Bronchial epithelial cell (primary cell): ENCODE measurements at regions not wholly inside any gene's neighbourhood (a gene's known extent, or its start where the extent isn't known, plus 50 kb on each side); places are given as distances from the start of the nearest gene placed in this dataset.

ENCODE experiments used
- DNase-seq: peaks from one replicate; pipeline ENCODE4 v3.0.0-alpha.2; 2010; ENCODE audit warnings: low read depth
- FAIRE-seq: peaks from 2 replicates; lab custom pipeline; 2011; peaks lifted over from hg19 to GRCh38; lab: Jason Lieb, UNC
- H3K27me3 ChIP-seq: 2 replicates; pipeline ENCODE4 v1.5.1; 2011; ENCODE audit warnings: low read length; ENCODE audit not compliant: control insufficient read depth, insufficient read depth
- H3K36me3 ChIP-seq: 2 replicates; pipeline ENCODE4 v1.5.1; 2011; ENCODE audit warnings: low read length; ENCODE audit not compliant: control insufficient read depth, insufficient read depth
- H3K4me3 ChIP-seq: 2 replicates; pipeline ENCODE4 v1.5.1; 2011; ENCODE audit warnings: mild to moderate bottlenecking, low read depth, low read length, control low read depth
- TF ChIP-seq, protein P1 (sequence below): IDR thresholded peaks from 2 replicates; pipeline ENCODE4 v1.5.1; 2011; ENCODE audit warnings: mild to moderate bottlenecking, moderate library complexity, low read length, control low read depth, inconsistent platforms; ENCODE audit not compliant: insufficient read depth, severe bottlenecking

GRCh38 chr2:128607911-128608506, 289.3 kb upstream of the HS6ST1 start:
- TF ChIP-seq, protein P1, sequence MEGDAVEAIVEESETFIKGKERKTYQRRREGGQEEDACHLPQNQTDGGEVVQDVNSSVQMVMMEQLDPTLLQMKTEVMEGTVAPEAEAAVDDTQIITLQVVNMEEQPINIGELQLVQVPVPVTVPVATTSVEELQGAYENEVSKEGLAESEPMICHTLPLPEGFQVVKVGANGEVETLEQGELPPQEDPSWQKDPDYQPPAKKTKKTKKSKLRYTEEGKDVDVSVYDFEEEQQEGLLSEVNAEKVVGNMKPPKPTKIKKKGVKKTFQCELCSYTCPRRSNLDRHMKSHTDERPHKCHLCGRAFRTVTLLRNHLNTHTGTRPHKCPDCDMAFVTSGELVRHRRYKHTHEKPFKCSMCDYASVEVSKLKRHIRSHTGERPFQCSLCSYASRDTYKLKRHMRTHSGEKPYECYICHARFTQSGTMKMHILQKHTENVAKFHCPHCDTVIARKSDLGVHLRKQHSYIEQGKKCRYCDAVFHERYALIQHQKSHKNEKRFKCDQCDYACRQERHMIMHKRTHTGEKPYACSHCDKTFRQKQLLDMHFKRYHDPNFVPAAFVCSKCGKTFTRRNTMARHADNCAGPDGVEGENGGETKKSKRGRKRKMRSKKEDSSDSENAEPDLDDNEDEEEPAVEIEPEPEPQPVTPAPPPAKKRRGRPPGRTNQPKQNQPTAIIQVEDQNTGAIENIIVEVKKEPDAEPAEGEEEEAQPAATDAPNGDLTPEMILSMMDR, result no peak
- H3K4me3 ChIP-seq, result no peak overlapping the region
- FAIRE-seq, result no peak

DNA sequence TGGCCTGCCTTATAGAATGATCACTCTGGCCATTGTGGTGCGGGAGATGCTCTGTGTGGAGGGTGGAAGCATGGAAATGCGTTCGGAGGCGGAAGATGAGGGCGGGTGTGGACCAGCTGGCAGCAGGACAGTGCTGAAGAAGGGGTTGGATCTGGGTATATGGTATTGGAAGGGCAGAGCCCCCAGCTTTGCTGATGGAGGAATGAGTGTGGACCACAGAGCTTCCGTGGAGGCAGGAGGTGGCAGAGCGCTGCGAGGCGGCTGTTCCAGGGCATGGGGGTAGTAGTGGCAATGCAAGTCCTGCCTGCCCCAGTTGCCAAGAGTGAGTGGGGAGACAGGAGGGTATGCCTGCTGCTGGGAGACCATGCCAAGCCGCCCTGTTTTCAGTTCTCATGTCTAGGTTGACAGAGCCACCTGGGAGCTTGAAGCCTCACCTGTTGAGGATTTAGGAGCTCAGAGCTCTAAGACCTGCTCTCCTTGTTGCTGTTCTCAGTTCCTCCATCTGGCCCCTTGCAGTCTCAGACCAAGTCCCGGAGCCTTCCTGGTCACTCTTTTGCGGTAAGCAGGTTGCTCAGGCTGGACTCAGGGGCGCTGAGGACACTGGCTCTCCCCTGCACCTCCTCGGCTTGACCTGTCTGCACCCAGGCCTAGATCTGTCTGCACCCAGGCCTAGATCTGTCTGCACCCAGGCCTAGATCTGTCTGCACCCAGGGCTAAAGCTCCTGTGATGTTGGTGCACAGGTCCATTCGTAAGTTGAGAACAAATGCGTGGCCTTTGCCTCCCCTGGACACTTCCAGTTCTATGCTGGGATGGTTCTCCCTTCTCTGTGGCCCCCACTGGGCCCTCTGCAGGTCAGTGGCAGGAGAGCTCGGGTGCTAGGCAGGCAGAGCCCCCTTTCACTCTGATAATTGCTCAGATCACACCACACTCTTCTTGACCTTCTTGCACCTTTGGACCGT, 290.5 kb upstream of the HS6ST1 start:
- Histone ChIP-seq H3K27me3 (no peaks in the 10 kb centered on the region), H3K36me3 (no peaks in the 10 kb centered on the region), H3K4me3 (no peak overlapping the region)
- DNase-seq (no peak), FAIRE-seq (no peak)
- TF ChIP-seq, protein P1, result no peak

More at GRCh38 chr2:128607911-128608506, 289.3 kb upstream of the HS6ST1 start:
- Histone ChIP-seq H3K36me3 (no peaks in the 10 kb centered on the region), H3K27me3 (no peaks in the 10 kb centered on the region)
- DNase-seq, result no peak

DNA sequence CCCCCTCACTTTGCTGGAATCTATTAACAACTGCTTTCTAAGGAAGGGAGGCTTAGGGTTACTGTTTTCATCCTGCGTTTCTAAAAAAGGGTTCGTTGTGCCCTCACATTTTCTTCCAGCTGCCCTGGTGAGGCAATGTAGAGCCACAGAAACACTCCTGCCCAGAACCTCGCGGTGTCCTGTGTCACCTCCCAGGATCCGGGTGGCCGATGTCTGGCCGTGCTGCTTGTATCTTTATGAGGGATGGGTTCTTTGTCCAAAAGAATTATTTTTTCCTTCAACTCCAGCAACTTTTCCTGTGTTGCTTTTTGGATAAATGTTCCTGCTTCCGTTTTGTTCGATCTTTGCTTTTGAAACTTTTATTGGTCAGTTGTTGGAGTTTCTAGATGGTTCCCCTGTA, 291.8 kb upstream of the HS6ST1 start:
- Histone ChIP-seq H3K36me3 (no peaks in the 10 kb centered on the region), H3K27me3 (no peaks in the 10 kb centered on the region), H3K4me3 (no peak overlapping the region)
- DNase-seq (no peak), FAIRE-seq (no peak)
- TF ChIP-seq, protein P1, result no peak

DNA sequence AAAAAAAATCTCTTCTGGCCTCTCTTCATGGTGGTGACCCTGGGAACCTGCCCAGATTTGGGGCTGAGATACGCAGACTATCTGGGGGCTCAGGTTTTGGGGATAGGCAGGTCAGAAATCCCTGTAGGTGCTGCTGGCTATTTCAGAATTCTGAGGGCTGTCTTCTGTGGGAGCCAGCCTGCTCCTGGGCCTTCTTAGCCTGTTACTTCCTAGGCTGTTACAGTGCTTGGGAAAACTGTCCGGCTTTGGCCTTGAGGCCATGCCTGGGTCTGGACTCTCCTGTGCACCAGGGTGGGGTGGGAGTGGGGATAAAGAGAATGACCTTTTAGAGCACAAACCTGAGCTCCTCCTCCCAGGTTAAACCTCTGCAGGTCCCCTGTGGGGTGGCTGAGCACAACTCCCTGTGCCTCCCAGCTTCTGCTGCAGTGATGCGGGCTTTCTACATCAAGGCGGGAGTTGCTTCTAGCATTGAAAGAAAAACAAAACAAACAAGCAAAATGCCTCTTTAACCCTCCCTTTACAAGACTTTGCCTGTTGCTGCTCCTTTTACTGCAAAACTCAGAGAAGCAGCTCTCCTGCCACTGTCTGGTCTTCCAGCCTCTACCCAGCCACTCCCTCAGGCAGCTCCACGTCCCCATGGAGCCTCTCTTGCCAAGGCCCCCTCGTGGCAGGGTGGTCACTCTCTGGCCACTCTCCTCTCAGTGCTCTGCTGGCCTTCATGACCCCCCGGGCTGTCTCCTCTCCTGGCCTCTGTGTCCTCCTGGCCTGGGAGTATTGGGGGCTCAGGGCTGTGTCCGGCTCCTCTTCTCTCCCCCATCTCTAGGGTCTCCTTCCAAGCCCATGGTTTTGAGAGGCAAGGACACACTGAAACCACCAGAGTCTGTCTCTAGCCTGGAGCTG, 293.0 kb upstream of the HS6ST1 start:
- H3K4me3 ChIP-seq, result no peak overlapping the region
- no peaks in the 10 kb centered on the region for H3K36me3 ChIP-seq
- TF ChIP-seq, protein P1, result no peak
- FAIRE-seq (no peak), DNase-seq (no peak)
- H3K27me3 ChIP-seq, result no peaks in the 10 kb centered on the region

DNA sequence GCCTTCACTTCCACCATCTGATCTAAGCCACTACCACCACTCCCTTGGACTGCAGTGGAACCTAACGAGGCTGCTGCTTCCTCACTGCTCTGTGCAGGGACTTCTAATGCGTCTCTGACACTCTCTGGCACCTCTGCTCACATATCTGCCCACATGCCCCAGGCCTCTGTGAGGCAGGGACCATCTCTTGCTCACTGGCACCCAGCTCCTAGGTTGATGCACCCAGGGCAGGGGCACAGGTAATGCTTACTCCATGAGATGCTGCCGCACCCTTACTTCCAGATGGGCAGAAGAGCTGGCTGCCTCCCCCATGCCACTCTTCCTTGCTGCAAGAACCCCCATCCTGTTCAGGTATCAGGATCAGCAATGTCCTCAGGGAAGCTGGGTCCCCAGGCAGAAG, 294.0 kb upstream of the HS6ST1 start:
- TF ChIP-seq, protein P1, result no peak
- no peak for DNase-seq

More for the DNA sequence above, 294.0 kb upstream of the HS6ST1 start:
- H3K4me3 ChIP-seq, result no peak overlapping the region
- no peak for FAIRE-seq
- no peaks in the 10 kb centered on the region for H3K27me3 ChIP-seq
- H3K36me3 ChIP-seq, result no peaks in the 10 kb centered on the region
